ENCODE measurements at regions not wholly inside any gene's neighbourhood (a gene's known extent, or its start where the extent isn't known, plus 50 kb on each side); places are given as distances from the start of the nearest gene placed in this dataset.
"Not testable (repeated sequence)": the region's sequence is repeated elsewhere in the genome, so short reads cannot be mapped to it uniquely, and the experiment has no call there.

- H3K79me2 ChIP-seq (ENCODE audit: insufficient read depth); in situ Hi-C loops (cut with MboI); H3K9me2 ChIP-seq (ENCODE audit: insufficient read depth); H3K4me3 ChIP-seq; H3K9ac ChIP-seq; DNase-seq; H3K27ac ChIP-seq; H2AFZ ChIP-seq; H3K9me3 ChIP-seq (ENCODE audit: low read depth); H3K4me1 ChIP-seq (ENCODE audit: insufficient read depth); H3K36me3 ChIP-seq (ENCODE audit: low read depth); H4K20me1 ChIP-seq (ENCODE audit: insufficient read depth); H3K4me2 ChIP-seq (ENCODE audit: unreplicated experiment); H3K27me3 ChIP-seq (replicated peaks; ENCODE audit: insufficient read depth); H3F3A ChIP-seq (ENCODE audit: insufficient read depth): not testable (repeated sequence)
- WGBS, 2 experiments (ENCODE audit: low coverage in 1 of 2, low lambda C conversion rate in 2 of 2, missing lambda C conversion rate in 2 of 2) = 97 to 100% methylated on average over 6 of the region's 11 CpGs
Observed at GRCh38 chr2:111381530-111382306, 261.0 kb downstream of the BCL2L11 start.

GRCh38 chr2:111382507-111382906, 261.8 kb downstream of the BCL2L11 start:
- H3K4me3 ChIP-seq; H3K4me2 ChIP-seq (ENCODE audit: unreplicated experiment); H3K9me3 ChIP-seq (ENCODE audit: low read depth); H3F3A ChIP-seq (ENCODE audit: insufficient read depth); H2AFZ ChIP-seq; DNase-seq; H3K4me1 ChIP-seq (ENCODE audit: insufficient read depth); H3K36me3 ChIP-seq (ENCODE audit: low read depth); in situ Hi-C loops (cut with MboI); H3K79me2 ChIP-seq (ENCODE audit: insufficient read depth); H4K20me1 ChIP-seq (ENCODE audit: insufficient read depth); H3K9ac ChIP-seq; H3K9me2 ChIP-seq (ENCODE audit: insufficient read depth); H3K27me3 ChIP-seq (replicated peaks; ENCODE audit: insufficient read depth); H3K27ac ChIP-seq: not testable (repeated sequence)
- 98 to 100% methylated on average over 2 to 3 of the region's 3 CpGs for WGBS, 2 experiments (ENCODE audit: low coverage in 1 of 2, low lambda C conversion rate in 2 of 2, missing lambda C conversion rate in 2 of 2)

- peaks cover 12% of the 10 kb centered on the region for H3K79me2 ChIP-seq (ENCODE audit: insufficient read depth)
- H3K4me1 ChIP-seq (ENCODE audit: insufficient read depth); H3K4me3 ChIP-seq; H3K27ac ChIP-seq; DNase-seq; H3K9me3 ChIP-seq (ENCODE audit: low read depth); H3K36me3 ChIP-seq (ENCODE audit: low read depth); H3F3A ChIP-seq (ENCODE audit: insufficient read depth); H4K20me1 ChIP-seq (ENCODE audit: insufficient read depth); H3K27me3 ChIP-seq (replicated peaks; ENCODE audit: insufficient read depth); H3K9ac ChIP-seq; in situ Hi-C loops (cut with MboI); H3K4me2 ChIP-seq (ENCODE audit: unreplicated experiment); H2AFZ ChIP-seq; H3K9me2 ChIP-seq (ENCODE audit: insufficient read depth): not testable (repeated sequence)
- 89 to 96% methylated on average over 9 to 11 of the region's 12 CpGs for WGBS, 2 experiments (ENCODE audit: low coverage in 1 of 2, low lambda C conversion rate in 2 of 2, missing lambda C conversion rate in 2 of 2)
Observed at GRCh38 chr2:111383311-111383710, 262.6 kb downstream of the BCL2L11 start.

DNA sequence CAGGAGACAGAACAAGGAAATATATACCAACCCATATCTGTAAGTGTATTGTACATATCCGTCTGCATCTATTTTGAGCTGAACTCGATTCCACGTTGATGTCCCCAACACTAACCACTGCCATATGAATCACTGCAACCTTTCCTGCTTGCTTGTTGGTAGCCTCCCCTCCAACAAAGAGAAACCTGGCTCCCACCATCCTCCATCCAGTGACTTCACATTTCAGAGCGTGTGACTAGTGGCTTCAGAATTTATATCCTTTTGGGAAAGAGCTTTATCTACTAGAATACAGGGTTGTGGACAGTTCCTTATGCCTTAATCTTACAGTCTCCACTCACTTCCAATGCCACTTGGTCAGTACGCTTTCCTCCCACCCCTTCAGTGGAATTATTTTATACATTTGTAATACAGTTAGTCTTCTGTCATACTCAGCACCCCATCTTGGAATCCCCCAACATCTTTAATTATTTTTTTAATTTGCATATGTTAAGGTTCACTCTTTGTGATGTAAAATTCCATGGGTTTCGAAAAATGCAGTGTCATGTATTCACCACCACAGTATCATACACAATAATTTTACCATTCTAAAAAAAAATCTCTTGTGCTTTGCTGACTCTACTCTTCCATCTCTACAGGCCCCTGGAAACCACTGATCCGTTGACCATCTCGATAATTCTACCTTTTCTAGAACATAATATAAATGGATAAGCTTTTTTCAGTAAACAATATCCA, 264.7 kb downstream of the BCL2L11 start:
- in situ Hi-C loops (cut with MboI); H3K27me3 ChIP-seq (replicated peaks; ENCODE audit: insufficient read depth); H3K36me3 ChIP-seq (ENCODE audit: low read depth); H3K9me3 ChIP-seq (ENCODE audit: low read depth); H3K4me2 ChIP-seq (ENCODE audit: unreplicated experiment); H3K9me2 ChIP-seq (ENCODE audit: insufficient read depth); H2AFZ ChIP-seq; H3K27ac ChIP-seq; H3K4me3 ChIP-seq; H3K9ac ChIP-seq; H3F3A ChIP-seq (ENCODE audit: insufficient read depth); H3K4me1 ChIP-seq (ENCODE audit: insufficient read depth); H4K20me1 ChIP-seq (ENCODE audit: insufficient read depth): not testable (repeated sequence)
- H3K79me2 ChIP-seq (ENCODE audit: insufficient read depth) = peaks cover 13% of the 10 kb centered on the region
- peak; percentile 1 for DNase-seq
- 91 to 94% methylated on average over 6 to 8 of the region's 8 CpGs for WGBS, 2 experiments (ENCODE audit: low coverage in 1 of 2, low lambda C conversion rate in 2 of 2, missing lambda C conversion rate in 2 of 2)

GRCh38 chr2:111390605-111391004, 269.9 kb downstream of the BCL2L11 start:
- H3K27me3 ChIP-seq (replicated peaks; ENCODE audit: insufficient read depth); H4K20me1 ChIP-seq (ENCODE audit: insufficient read depth); H2AFZ ChIP-seq; H3K9me2 ChIP-seq (ENCODE audit: insufficient read depth); H3K9me3 ChIP-seq (ENCODE audit: low read depth); H3K4me3 ChIP-seq; H3K27ac ChIP-seq; H3K4me1 ChIP-seq (ENCODE audit: insufficient read depth); H3K4me2 ChIP-seq (ENCODE audit: unreplicated experiment); H3K36me3 ChIP-seq (ENCODE audit: low read depth); H3F3A ChIP-seq (ENCODE audit: insufficient read depth); H3K9ac ChIP-seq; in situ Hi-C loops (cut with MboI): not testable (repeated sequence)
- 49 to 63% methylated on average over 1 to 2 of the region's 2 CpGs for WGBS, 2 experiments (ENCODE audit: low coverage in 1 of 2, low lambda C conversion rate in 2 of 2, missing lambda C conversion rate in 2 of 2)
- DNase-seq = peak; percentile 30
- H3K79me2 ChIP-seq (ENCODE audit: insufficient read depth) = peaks cover 15% of the 10 kb centered on the region

DNA sequence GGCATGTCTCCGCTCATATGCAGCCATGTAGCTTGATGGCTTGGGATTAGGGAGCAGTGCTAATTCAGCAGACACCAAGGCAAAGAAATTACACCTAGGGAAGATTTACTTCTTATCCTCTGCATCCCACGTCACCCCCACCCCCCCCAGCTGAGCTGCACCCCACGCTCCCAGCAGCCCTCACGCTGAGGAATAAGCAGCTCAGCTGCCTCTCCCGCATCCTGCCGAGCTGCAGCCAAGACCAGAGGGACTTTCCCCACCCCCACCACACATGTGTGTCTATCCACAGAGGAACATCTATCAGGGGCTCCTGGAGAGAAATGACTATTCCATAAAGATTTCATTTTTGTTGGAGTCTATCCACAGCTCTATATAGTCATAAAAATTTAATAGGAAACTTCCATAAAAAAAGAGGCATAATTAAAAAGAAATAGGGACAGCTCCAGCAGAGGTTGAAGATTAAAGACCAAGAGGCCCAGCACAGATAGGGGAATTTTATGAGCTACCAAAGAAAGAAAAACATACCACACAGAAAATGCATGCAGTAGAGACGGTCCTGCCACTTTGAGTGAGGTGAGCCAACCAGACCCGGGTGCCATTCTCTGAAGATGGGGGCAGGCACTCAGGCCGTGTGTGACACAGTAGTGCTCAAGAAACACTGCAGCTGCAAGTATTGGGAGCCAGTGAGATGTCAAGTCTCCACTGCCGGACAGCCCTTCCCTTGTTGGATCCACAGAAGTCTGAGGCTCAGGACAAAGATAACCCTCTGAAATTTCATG, 274.8 kb downstream of the BCL2L11 start:
- H3K4me1 ChIP-seq (ENCODE audit: insufficient read depth); in situ Hi-C loops (cut with MboI); H3K27me3 ChIP-seq (replicated peaks; ENCODE audit: insufficient read depth); H3K36me3 ChIP-seq (ENCODE audit: low read depth); H3K9me3 ChIP-seq (ENCODE audit: low read depth); H4K20me1 ChIP-seq (ENCODE audit: insufficient read depth); H3K27ac ChIP-seq; H3K9ac ChIP-seq; H3F3A ChIP-seq (ENCODE audit: insufficient read depth); H3K9me2 ChIP-seq (ENCODE audit: insufficient read depth); H2AFZ ChIP-seq; H3K4me3 ChIP-seq; H3K4me2 ChIP-seq (ENCODE audit: unreplicated experiment): not testable (repeated sequence)
- peak; percentile 50 for DNase-seq
- peaks cover 23% of the 10 kb centered on the region for H3K79me2 ChIP-seq (ENCODE audit: insufficient read depth)
- 36 to 41% methylated on average over 7 to 8 of the region's 10 CpGs for WGBS, 2 experiments (ENCODE audit: low coverage in 1 of 2, low lambda C conversion rate in 2 of 2, missing lambda C conversion rate in 2 of 2)

GRCh38 chr2:111400598-111401253, 280.0 kb downstream of the BCL2L11 start:
- H2AFZ ChIP-seq; H3K9me3 ChIP-seq (ENCODE audit: low read depth); H3K9ac ChIP-seq; H3K27me3 ChIP-seq (replicated peaks; ENCODE audit: insufficient read depth); H3K36me3 ChIP-seq (ENCODE audit: low read depth); H4K20me1 ChIP-seq (ENCODE audit: insufficient read depth); DNase-seq; H3K27ac ChIP-seq; H3F3A ChIP-seq (ENCODE audit: insufficient read depth); H3K4me2 ChIP-seq (ENCODE audit: unreplicated experiment); H3K4me1 ChIP-seq (ENCODE audit: insufficient read depth); H3K9me2 ChIP-seq (ENCODE audit: insufficient read depth); H3K4me3 ChIP-seq; in situ Hi-C loops (cut with MboI): not testable (repeated sequence)
- WGBS, 2 experiments (ENCODE audit: low coverage in 1 of 2, low lambda C conversion rate in 2 of 2, missing lambda C conversion rate in 2 of 2) = 61 to 64% methylated on average over 3 of the region's 3 CpGs
- peaks cover 16% of the 10 kb centered on the region for H3K79me2 ChIP-seq (ENCODE audit: insufficient read depth)

All from GM23248 (cell line).